Kidney (tissue), 10 donors: ENCODE measurements at regions not wholly inside any gene's neighbourhood (a gene's known extent, or its start where the extent isn't known, plus 50 kb on each side); places are given as distances from the start of the nearest gene placed in this dataset.
A peak's percentile ranks its signal among the peaks of the same experiment; 100 is the strongest.
"Not testable (repeated sequence)": the region's sequence is repeated elsewhere in the genome, so short reads cannot be mapped to it uniquely, and the experiment has no call there.

Experiments
- DNase-seq, 5 donors: peaks; one replicate each; pipeline ENCODE4 v3.0.0-alpha.2; 2013 to 2020
- FAIRE-seq: peaks from 2 replicates; lab custom pipeline; 2012; peaks lifted over from hg19 to GRCh38; lab: Jason Lieb, UNC
- H3K27ac ChIP-seq, 2 donors: one replicate each; pipeline ENCODE4 v1.7.0; 2013; ENCODE audit warnings: low read depth in 2 of 2, low read length in 2 of 2, inconsistent platforms in 1 of 2
- H3K27me3 ChIP-seq: one replicate; pipeline ENCODE4 v1.7.1; 2013; ENCODE audit warnings: low read length, inconsistent platforms; ENCODE audit not compliant: control insufficient read depth, insufficient read depth
- H3K36me3 ChIP-seq, 3 donors: one replicate each; pipeline versions ENCODE4 v1.7.0 to v1.7.1; 2013; ENCODE audit warnings: low read length in 3 of 3, control low read depth in 1 of 3, inconsistent platforms in 1 of 3; ENCODE audit not compliant: insufficient read depth in 3 of 3, control insufficient read depth in 2 of 3
- H3K4me1 ChIP-seq, 3 donors: one replicate each; pipeline versions ENCODE4 v1.7.0 to v1.7.1; 2013; ENCODE audit warnings: low read length in 3 of 3, inconsistent platforms in 1 of 3, low read depth in 1 of 3; ENCODE audit not compliant: control insufficient read depth in 2 of 3, insufficient read depth in 2 of 3
- H3K4me3 ChIP-seq, 3 donors: one replicate each; pipeline versions ENCODE4 v1.7.0 to v1.8.1; 2013; ENCODE audit warnings: low read length in 3 of 3, control low read depth in 1 of 3, inconsistent platforms in 1 of 3
- H3K9ac ChIP-seq, 3 donors: one replicate each; pipeline versions ENCODE4 v1.7.0 to v1.7.1; 2013; ENCODE audit warnings: low read length in 3 of 3, control low read depth in 1 of 3, inconsistent platforms in 1 of 3
- H3K9me3 ChIP-seq, 3 donors: one replicate each; pipeline versions ENCODE4 v1.7.0 to v1.7.1; 2013; ENCODE audit warnings: low read length in 3 of 3, control low read depth in 1 of 3, inconsistent platforms in 1 of 3; ENCODE audit not compliant: control insufficient read depth in 2 of 3, insufficient read depth in 1 of 3
- intact Hi-C: fragments of 100-400 bp; cut with DNase I; formaldehyde crosslinking; loops from one replicate; pipeline ENCODE4 v1.11.1; 2022
- donor health status: control.
- donor health status: control.
- donor health status: DM: yes; HTN: yes; CAD: no.
- donor health status: Normal renal cell carcinoma (clear cell type).

DNA sequence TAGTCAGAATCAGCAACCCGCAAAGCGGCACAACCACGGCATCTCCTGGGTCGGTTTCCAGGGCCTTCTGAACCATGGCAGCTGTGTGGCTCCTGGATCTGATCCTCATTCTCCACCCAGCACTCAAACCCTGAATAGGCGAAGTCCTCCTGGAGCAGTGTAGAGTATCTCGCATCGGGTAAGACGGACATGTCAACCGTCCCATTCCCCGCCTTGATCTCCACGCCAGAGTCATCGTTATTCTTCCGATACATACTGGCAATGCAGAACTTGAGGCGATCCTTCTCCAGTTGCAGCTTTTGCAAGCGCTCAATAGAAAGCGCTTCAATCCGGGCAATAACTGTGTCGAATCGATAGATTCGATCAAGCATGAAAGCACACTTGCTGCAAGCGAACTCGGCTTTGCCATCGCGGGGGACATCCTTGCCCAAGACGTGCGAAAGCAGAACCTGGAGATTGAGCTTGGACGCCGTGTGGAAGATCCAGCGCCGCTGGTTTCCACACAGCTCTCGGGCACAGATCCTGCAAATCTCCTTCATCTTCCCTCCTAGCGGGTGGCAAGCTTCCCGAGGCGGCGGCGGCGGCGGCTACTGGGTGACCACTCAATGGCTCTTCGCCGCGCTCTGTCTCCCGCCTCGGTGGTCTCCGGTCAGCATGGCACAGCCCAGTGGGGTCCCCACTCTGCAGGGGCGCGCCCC, 142.9 kb downstream of the NBPF8 start:
- intact Hi-C loops, FAIRE-seq, H3K27me3 ChIP-seq, H3K27ac ChIP-seq, H3K9me3 ChIP-seq, H3K4me1 ChIP-seq, H3K36me3 ChIP-seq: not testable (repeated sequence)
- peak in 4 of 5 donors; percentile 10 to 40 (median 16) for DNase-seq
- H3K4me3 ChIP-seq = peak overlapping the region; percentile 64 to 79 (median 65)
- peak overlapping the region in 1 of 3 donors; percentile 45 for H3K9ac ChIP-seq

DNA sequence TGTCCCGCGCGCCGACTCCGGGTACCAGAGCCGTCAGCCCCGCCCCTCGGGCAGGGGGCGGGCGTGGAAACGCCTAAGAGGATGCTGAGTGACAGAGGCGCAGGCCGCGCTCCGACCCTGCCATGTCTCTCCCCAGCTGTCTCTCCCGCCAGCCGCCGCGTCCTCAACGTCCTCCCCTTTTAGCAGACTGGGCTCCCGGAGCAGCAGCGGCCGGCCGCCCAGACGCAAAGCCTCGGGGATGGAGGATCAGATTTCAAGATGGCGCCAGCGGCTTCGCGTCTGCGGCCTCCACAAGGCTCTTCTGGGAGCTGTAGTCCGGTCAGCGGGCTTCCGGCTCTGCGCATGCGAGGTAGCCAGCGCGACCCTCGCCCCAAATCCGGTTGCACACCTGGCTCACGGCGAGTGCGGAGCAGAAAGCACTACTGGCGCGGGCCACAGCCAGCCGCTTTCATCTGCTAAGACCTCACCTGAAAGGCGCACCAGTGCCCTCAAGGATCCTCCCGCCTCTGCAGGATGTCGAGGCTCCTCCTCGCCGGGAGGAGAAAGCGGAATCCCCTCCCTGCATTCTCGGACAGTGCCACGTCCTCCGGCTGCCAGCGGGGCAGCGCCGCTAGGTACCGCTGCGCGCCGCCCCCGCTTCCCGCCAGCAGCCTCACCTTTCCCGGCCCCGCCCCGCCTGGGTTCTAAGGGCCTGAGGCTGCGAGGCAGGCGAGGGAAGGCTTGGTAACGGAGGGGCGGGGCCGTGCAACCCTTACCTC, 143.6 kb downstream of the NBPF8 start:
- peak; percentile 77 to 91 (median 87) for DNase-seq
- intact Hi-C loops, H3K9me3 ChIP-seq, FAIRE-seq, H3K27me3 ChIP-seq, H3K36me3 ChIP-seq, H3K4me1 ChIP-seq: not testable (repeated sequence)
- peak overlapping the region in 1 of 3 donors; percentile 33 for H3K9ac ChIP-seq
- peak overlapping the region in 1 of 2 donors; percentile 67 for H3K27ac ChIP-seq
- peak overlapping the region; percentile 43 to 61 (median 56) for H3K4me3 ChIP-seq

DNA sequence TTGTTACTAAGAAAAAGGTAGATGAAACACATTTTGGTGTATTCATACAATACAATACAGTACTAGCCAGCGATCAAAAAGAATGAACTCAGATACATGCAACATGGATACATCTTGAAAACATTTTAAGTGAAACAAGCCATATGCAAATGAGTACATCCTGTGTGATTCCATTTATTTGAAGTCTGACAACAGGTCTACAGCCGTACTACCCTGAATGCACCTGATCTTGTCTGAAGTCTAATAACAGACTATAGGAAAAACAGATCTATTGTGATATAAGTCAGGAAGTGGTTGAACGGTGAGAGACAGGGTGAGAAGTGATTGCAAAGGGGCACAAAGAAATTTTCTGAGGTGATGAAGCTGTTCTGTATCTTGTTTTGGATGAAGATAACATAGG, 146.9 kb downstream of the NBPF8 start:
- H3K27me3 ChIP-seq, H3K9me3 ChIP-seq, H3K27ac ChIP-seq, H3K4me1 ChIP-seq, H3K9ac ChIP-seq, H3K4me3 ChIP-seq, H3K36me3 ChIP-seq, DNase-seq, FAIRE-seq, intact Hi-C loops: not testable (repeated sequence)

DNA sequence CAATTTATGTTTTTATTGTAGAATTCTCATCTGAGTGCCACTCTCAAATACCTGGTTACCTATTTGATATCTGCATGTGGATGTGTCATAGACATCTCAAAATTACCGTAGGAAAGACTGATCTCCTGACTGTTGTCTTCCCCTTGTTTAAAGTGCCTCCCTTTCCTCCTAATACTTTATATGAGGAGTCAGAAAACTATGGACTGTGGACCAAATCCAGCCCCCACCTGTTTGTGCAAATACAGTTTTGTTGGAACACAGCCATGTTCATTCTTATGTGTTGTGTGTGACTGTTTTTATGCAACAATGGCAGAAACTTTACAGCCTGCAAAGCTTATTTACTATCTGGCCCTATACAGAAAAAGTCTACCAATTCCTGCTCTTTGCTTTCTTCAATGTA, 150.6 kb downstream of the NBPF8 start:
- H3K27me3 ChIP-seq, H3K4me1 ChIP-seq, H3K9ac ChIP-seq, intact Hi-C loops, FAIRE-seq, H3K9me3 ChIP-seq, H3K27ac ChIP-seq, H3K36me3 ChIP-seq, DNase-seq, H3K4me3 ChIP-seq: not testable (repeated sequence)

DNA sequence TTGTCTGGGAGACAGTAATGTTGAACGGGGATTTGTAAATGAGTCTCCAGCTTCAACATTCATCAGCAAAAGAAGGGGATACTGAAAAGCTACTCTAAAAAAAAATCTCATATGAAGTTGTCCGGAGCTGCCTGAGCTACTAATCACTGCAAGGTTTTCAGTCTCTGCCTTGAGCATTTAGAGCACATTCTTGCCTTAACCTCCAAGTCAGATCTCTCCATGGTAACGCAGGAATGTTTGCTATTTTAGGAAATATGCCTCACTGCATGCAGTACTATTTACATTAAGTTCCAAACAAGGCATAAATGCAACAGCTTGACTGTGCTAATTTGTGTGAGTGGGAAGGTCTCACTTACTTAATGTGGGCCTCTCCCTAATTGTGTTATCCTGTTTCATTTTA, 152.8 kb downstream of the NBPF8 start:
- H3K27me3 ChIP-seq, H3K4me3 ChIP-seq, H3K9ac ChIP-seq, H3K9me3 ChIP-seq, DNase-seq, H3K36me3 ChIP-seq, intact Hi-C loops, H3K4me1 ChIP-seq, FAIRE-seq, H3K27ac ChIP-seq: not testable (repeated sequence)

DNA sequence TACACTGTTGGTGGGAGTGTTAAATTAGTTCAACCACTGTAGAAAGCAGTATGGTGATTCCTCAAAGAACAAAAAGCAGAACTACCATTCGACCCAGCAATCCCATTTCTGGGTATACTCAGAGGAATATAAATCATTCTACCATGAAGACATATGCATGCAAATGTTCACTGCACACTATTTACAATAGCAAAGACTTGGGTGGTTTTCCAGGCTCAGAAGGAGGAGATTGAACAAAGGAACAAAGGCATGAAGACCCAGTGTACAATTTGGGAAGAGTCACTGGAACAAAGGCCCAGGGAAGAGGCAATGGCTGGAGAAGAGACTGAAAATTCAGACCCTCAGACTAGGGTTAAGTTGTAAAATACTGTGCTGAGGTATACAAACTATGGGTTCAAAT, 148.5 kb upstream of the NBPF26 start:
- H3K4me1 ChIP-seq, DNase-seq, H3K27me3 ChIP-seq, FAIRE-seq, intact Hi-C loops, H3K9me3 ChIP-seq, H3K9ac ChIP-seq, H3K4me3 ChIP-seq, H3K27ac ChIP-seq, H3K36me3 ChIP-seq: not testable (repeated sequence)

DNA sequence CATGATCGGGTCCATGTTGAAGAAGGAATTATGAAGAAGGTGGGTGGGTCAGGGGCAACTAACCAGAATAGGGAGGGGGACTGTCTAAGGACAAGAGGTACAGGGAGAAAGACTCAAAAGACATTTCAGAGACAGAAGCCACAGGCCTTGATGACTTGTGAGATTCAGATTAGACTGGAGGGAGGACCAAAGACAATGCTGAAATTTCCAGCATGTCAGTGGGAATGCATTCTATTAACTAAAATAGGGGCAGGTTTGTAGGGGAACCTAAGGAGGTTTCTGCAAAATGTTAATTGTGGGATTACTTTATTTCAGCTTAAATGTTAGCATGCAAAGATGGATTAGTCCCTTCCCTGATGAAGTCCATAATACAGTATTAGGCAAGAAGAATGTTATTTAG, 141.6 kb upstream of the NBPF26 start:
- H3K9ac ChIP-seq, FAIRE-seq, H3K36me3 ChIP-seq, H3K4me3 ChIP-seq, H3K27ac ChIP-seq, H3K9me3 ChIP-seq, H3K4me1 ChIP-seq, H3K27me3 ChIP-seq, DNase-seq, intact Hi-C loops: not testable (repeated sequence)

DNA sequence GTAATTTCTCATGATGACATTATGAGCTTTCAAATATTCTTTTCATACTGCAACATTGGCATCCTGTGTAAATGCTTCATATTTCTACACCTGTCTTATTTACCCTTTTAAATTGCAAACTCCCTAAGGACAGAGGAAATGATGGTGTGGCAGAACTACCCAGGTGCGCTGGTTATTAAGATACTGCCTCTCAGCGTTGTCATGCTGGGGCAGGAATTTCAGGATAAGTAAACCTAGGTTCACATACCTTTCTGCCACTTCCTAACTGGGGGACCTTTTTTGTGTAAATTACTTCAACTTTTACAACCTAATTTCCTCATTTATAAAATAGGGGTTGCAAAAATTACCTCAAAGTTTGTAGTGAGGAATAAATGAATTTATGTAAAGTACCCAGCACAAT, 137.7 kb upstream of the NBPF26 start:
- DNase-seq, intact Hi-C loops, H3K9me3 ChIP-seq, FAIRE-seq, H3K27me3 ChIP-seq, H3K9ac ChIP-seq, H3K27ac ChIP-seq, H3K36me3 ChIP-seq, H3K4me1 ChIP-seq, H3K4me3 ChIP-seq: not testable (repeated sequence)
